GM12878 (cell line): ENCODE measurements at regions not wholly inside any gene's neighbourhood (a gene's known extent, or its start where the extent isn't known, plus 50 kb on each side); places are given as distances from the start of the nearest gene placed in this dataset.

Experiments
- BHLHE40 ChIP-seq, 2 experiments: fragments of 450-650 bp in 1 of 2; IDR thresholded peaks; 2 replicates each; pipeline ENCODE4 v1.6.1; 2011 to 2017; ENCODE audit warnings: low read depth in 2 of 2, borderline replicate concordance in 1 of 2, improper control_type of control experiment in 1 of 2, low read length in 1 of 2, mild to moderate bottlenecking in 1 of 2
- CHD2 ChIP-seq: IDR thresholded peaks from 2 replicates; pipeline ENCODE4 v1.6.1; 2011; ENCODE audit warnings: low read depth, low read length, improper control_type of control experiment, borderline replicate concordance
- EZH2 ChIP-seq: IDR thresholded peaks from 2 replicates; pipeline ENCODE4 v1.6.1; 2012; ENCODE audit warnings: low read depth, mild to moderate bottlenecking, control low read depth, inconsistent platforms, low read length, borderline replicate concordance; ENCODE audit not compliant: control insufficient read depth
- FOXK2 ChIP-seq: fragments of 450-650 bp; IDR thresholded peaks from 2 replicates; pipeline ENCODE4 v1.6.1; 2017; ENCODE audit warnings: mild to moderate bottlenecking, moderate library complexity
- FOXM1 ChIP-seq: IDR thresholded peaks from 2 replicates; pipeline ENCODE4 v1.6.1; 2012; ENCODE audit warnings: low read depth, mild to moderate bottlenecking, inconsistent platforms, low read length, moderate library complexity
- JUND ChIP-seq: IDR thresholded peaks from 2 replicates; pipeline ENCODE4 v1.6.1; 2012; ENCODE audit warnings: low read depth, mild to moderate bottlenecking, low read length, improper control_type of control experiment, moderate library complexity
- POLR2AphosphoS5 ChIP-seq: IDR thresholded peaks from 2 replicates; pipeline ENCODE4 v1.6.1; 2011; ENCODE audit warnings: mild to moderate bottlenecking, low read length, inconsistent platforms
- YY1 ChIP-seq: IDR thresholded peaks from 2 replicates; pipeline ENCODE4 v1.6.1; 2011; ENCODE audit warnings: low read depth, mild to moderate bottlenecking, low read length
- ZNF24 ChIP-seq: fragments of 450-650 bp; IDR thresholded peaks from 2 replicates; pipeline ENCODE4 v1.6.1; 2017; ENCODE audit warnings: antibody characterized with exemption, mild to moderate bottlenecking
- TF ChIP-seq, protein P1 (sequence below), 3 experiments: IDR thresholded peaks in 2 of 3; conservative IDR thresholded peaks in 1 of 3; 2 replicates each; pipeline ENCODE4 v1.5.1; 2011; ENCODE audit warnings: low read depth in 3 of 3, low read length in 3 of 3, mild to moderate bottlenecking in 3 of 3, control low read depth in 2 of 3, moderate library complexity in 2 of 3, inconsistent platforms in 1 of 3, mixed read lengths in 1 of 3; ENCODE audit not compliant: control insufficient read depth in 2 of 3, insufficient read depth in 1 of 3; ENCODE audit errors: extremely low read depth in 1 of 3
- TF ChIP-seq, protein P2 (sequence below): IDR thresholded peaks from 2 replicates; pipeline ENCODE4 v1.6.1; 2012; ENCODE audit warnings: low read length, inconsistent platforms
- TF ChIP-seq, protein P3 (sequence below): fragments of 450-650 bp; formaldehyde crosslinking; IDR thresholded peaks from 2 replicates; pipeline ENCODE4 v1.5.0; 2022; ENCODE audit warnings: mild to moderate bottlenecking, missing genetic modification characterization
- TF ChIP-seq, protein P4 (sequence below): IDR thresholded peaks from 2 replicates; pipeline ENCODE4 v1.6.1; 2011; ENCODE audit warnings: mild to moderate bottlenecking, low read depth, low read length, moderate library complexity; ENCODE audit not compliant: insufficient replicate concordance

DNA sequence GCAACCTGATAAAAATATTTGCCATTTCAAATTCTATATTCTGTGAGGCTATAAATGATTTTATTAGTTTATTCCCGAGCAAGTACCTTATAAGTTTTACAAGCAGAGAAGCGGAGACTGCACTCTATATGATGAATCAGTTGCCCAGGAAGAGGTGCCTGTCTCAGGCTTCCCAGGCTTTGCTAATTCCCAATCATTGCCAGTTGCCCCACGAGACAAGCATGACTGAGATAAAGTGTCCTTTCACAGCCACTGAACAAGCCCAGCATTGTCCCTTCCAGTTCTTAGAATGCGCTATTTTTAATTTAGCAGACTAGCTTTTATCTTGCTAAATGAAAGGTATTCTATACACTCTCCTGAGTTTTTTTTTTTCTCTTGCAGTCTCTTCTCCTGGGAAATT is 260.7 kb downstream of the ALDH8A1 start:
- TF ChIP-seq, protein P1, sequence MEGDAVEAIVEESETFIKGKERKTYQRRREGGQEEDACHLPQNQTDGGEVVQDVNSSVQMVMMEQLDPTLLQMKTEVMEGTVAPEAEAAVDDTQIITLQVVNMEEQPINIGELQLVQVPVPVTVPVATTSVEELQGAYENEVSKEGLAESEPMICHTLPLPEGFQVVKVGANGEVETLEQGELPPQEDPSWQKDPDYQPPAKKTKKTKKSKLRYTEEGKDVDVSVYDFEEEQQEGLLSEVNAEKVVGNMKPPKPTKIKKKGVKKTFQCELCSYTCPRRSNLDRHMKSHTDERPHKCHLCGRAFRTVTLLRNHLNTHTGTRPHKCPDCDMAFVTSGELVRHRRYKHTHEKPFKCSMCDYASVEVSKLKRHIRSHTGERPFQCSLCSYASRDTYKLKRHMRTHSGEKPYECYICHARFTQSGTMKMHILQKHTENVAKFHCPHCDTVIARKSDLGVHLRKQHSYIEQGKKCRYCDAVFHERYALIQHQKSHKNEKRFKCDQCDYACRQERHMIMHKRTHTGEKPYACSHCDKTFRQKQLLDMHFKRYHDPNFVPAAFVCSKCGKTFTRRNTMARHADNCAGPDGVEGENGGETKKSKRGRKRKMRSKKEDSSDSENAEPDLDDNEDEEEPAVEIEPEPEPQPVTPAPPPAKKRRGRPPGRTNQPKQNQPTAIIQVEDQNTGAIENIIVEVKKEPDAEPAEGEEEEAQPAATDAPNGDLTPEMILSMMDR (IDR thresholded peaks at IDR 0.05 in 2 of 3, conservative IDR thresholded peaks at IDR 0.05 in 1 of 3; ENCODE audit: control insufficient read depth in 2 of 3, extremely low read depth in 1 of 3, insufficient read depth in 1 of 3, low read depth in 3 of 3, low read length in 3 of 3), result no peak
- TF ChIP-seq, protein P2, sequence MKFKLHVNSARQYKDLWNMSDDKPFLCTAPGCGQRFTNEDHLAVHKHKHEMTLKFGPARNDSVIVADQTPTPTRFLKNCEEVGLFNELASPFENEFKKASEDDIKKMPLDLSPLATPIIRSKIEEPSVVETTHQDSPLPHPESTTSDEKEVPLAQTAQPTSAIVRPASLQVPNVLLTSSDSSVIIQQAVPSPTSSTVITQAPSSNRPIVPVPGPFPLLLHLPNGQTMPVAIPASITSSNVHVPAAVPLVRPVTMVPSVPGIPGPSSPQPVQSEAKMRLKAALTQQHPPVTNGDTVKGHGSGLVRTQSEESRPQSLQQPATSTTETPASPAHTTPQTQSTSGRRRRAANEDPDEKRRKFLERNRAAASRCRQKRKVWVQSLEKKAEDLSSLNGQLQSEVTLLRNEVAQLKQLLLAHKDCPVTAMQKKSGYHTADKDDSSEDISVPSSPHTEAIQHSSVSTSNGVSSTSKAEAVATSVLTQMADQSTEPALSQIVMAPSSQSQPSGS, result no peak
- TF ChIP-seq FOXM1 (no peak), BHLHE40 (IDR thresholded peaks at IDR 0.05; ENCODE audit: borderline replicate concordance in 1 of 2, low read depth in 2 of 2, low read length in 1 of 2) (no peak), EZH2 (no peak), FOXK2 (no peak), POLR2AphosphoS5 (no peak), CHD2 (no peak), YY1 (no peak), JUND (no peak), ZNF24 (no peak)
- TF ChIP-seq, protein P3, sequence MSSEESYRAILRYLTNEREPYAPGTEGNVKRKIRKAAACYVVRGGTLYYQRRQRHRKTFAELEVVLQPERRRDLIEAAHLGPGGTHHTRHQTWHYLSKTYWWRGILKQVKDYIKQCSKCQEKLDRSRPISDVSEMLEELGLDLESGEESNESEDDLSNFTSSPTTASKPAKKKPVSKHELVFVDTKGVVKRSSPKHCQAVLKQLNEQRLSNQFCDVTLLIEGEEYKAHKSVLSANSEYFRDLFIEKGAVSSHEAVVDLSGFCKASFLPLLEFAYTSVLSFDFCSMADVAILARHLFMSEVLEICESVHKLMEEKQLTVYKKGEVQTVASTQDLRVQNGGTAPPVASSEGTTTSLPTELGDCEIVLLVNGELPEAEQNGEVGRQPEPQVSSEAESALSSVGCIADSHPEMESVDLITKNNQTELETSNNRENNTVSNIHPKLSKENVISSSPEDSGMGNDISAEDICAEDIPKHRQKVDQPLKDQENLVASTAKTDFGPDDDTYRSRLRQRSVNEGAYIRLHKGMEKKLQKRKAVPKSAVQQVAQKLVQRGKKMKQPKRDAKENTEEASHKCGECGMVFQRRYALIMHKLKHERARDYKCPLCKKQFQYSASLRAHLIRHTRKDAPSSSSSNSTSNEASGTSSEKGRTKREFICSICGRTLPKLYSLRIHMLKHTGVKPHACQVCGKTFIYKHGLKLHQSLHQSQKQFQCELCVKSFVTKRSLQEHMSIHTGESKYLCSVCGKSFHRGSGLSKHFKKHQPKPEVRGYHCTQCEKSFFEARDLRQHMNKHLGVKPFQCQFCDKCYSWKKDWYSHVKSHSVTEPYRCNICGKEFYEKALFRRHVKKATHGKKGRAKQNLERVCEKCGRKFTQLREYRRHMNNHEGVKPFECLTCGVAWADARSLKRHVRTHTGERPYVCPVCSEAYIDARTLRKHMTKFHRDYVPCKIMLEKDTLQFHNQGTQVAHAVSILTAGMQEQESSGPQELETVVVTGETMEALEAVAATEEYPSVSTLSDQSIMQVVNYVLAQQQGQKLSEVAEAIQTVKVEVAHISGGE, result no peak
- TF ChIP-seq, protein P4, sequence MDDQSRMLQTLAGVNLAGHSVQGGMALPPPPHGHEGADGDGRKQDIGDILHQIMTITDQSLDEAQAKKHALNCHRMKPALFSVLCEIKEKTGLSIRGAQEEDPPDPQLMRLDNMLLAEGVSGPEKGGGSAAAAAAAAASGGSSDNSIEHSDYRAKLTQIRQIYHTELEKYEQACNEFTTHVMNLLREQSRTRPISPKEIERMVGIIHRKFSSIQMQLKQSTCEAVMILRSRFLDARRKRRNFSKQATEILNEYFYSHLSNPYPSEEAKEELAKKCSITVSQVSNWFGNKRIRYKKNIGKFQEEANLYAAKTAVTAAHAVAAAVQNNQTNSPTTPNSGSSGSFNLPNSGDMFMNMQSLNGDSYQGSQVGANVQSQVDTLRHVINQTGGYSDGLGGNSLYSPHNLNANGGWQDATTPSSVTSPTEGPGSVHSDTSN, result no peak
